Gastrocnemius medialis (tissue), 4 donors: ENCODE measurements at regions not wholly inside any gene's neighbourhood (a gene's known extent, or its start where the extent isn't known, plus 50 kb on each side); places are given as distances from the start of the nearest gene placed in this dataset.

Experiments used
- ATAC-seq, 2 donors: fragments of 150-250 bp; one replicate each; pipeline ENCODE4 v1.9.1; 2016
- DNase-seq, 2 donors: peaks; one replicate each; pipeline ENCODE4 v3.0.0-alpha.2; 2019
- H3K27ac ChIP-seq, 4 donors: fragments of 200-600 bp; sonication (generic); 1 replicate in 1 of 4; 2 replicates in 3 of 4; pipeline ENCODE4 v1.5.1; 2016 to 2018; ENCODE audit warnings: mild to moderate bottlenecking in 2 of 4, moderate library complexity in 1 of 4
- H3K27me3 ChIP-seq, 3 donors: fragments of 200-600 bp; sonication (generic) in 2 of 3; 1 replicate in 1 of 3; 2 replicates in 2 of 3; pipeline versions ENCODE4 v1.5.1 to v1.6.0; 2016 to 2019; ENCODE audit warnings: mild to moderate bottlenecking in 1 of 3, moderate library complexity in 1 of 3
- H3K36me3 ChIP-seq, 2 donors: fragments of 200-600 bp; sonication (generic) in 1 of 2; one replicate each; pipeline ENCODE4 v1.5.1; 2017 to 2018
- H3K4me1 ChIP-seq, 2 donors: fragments of 200-600 bp; sonication (generic) in 1 of 2; one replicate each; pipeline ENCODE4 v1.5.1; 2016 to 2017; ENCODE audit warnings: mild to moderate bottlenecking in 2 of 2
- H3K4me3 ChIP-seq, 4 donors: fragments of 200-600 bp; sonication (generic) in 3 of 4; 1 replicate in 1 of 4; 2 replicates in 3 of 4; pipeline ENCODE4 v1.5.1; 2016 to 2019; ENCODE audit warnings: mild to moderate bottlenecking in 2 of 4
- H3K9me3 ChIP-seq, 3 donors: fragments of 200-600 bp; sonication (generic) in 2 of 3; 1 replicate in 1 of 3; 2 replicates in 2 of 3; pipeline ENCODE4 v1.5.1; 2016 to 2019
- CTCF ChIP-seq, 5 experiments: fragments of 450-650 bp in 3 of 5; fragments of 200-600 bp in 2 of 5; sonication (generic) in 2 of 5; IDR thresholded peaks in 4 of 5; conservative IDR thresholded peaks in 1 of 5; 1 replicate in 4 of 5; 2 replicates in 1 of 5; pipeline ENCODE4 v1.5.1; 2016 to 2019; ENCODE audit warnings: antibody characterized with exemption in 5 of 5, mild to moderate bottlenecking in 3 of 5, moderate library complexity in 3 of 5
- POLR2A ChIP-seq, 2 donors: fragments of 450-650 bp; IDR thresholded peaks; one replicate each; pipeline ENCODE4 v1.6.1; 2017; ENCODE audit warnings: antibody characterized with exemption in 2 of 2, mild to moderate bottlenecking in 2 of 2, moderate library complexity in 2 of 2
- in situ Hi-C, 4 donors: fragments of 200-750 bp; cut with MboI; loops; one replicate each; pipeline versions ENCODE4 v1.15.0 to v1.8.0; 2017; ENCODE audit warnings: low sequenced_read_pairs in 4 of 4
- intact Hi-C: fragments of 100-400 bp; cut with DNase I; formaldehyde crosslinking; loops from one replicate; pipeline ENCODE4 v1.15.1; 2023; ENCODE audit warnings: low total_unique reads

- in situ Hi-C loops, result no loop called here
- no peaks in the 10 kb centered on the region for H3K4me1 ChIP-seq
- DNase-seq (no peak), ATAC-seq (no peak)
- intact Hi-C loops, result no loop called here
- H3K36me3 ChIP-seq, result no peaks in the 10 kb centered on the region
- no peak overlapping the region for H3K4me3 ChIP-seq
- no peaks in the 10 kb centered on the region for H3K9me3 ChIP-seq
- H3K27me3 ChIP-seq, result no peaks in the 10 kb centered on the region
- TF ChIP-seq CTCF (IDR thresholded peaks at IDR 0.05 in 4 of 5, conservative IDR thresholded peaks at IDR 0.05 in 1 of 5) (no peak), POLR2A (IDR thresholded peaks at IDR 0.05) (no peak)
- no peak overlapping the region for H3K27ac ChIP-seq
These were observed 267.6 kb upstream of the ZFP64 start for GRCh38 chr20:52459150-52459549.

GRCh38 chr20:52457826-52458225, 266.2 kb upstream of the ZFP64 start:
- no peak for TF ChIP-seq POLR2A (IDR thresholded peaks at IDR 0.05)
- TF ChIP-seq CTCF (IDR thresholded peaks at IDR 0.05 in 4 of 5, conservative IDR thresholded peaks at IDR 0.05 in 1 of 5), result no peak
- Histone ChIP-seq H3K27me3 (no peaks in the 10 kb centered on the region), H3K36me3 (no peaks in the 10 kb centered on the region), H3K4me3 (no peak overlapping the region), H3K27ac (no peak overlapping the region), H3K4me1 (no peaks in the 10 kb centered on the region), H3K9me3 (no peaks in the 10 kb centered on the region)
- DNase-seq, result no peak
- ATAC-seq, result no peak
- intact Hi-C loops (no loop called here), in situ Hi-C loops (no loop called here)

- H3K27me3 ChIP-seq, result no peaks in the 10 kb centered on the region
- no peaks in the 10 kb centered on the region for H3K4me1 ChIP-seq
- intact Hi-C loops, result no loop called here
- DNase-seq (no peak), ATAC-seq (no peak)
- H3K36me3 ChIP-seq, result no peaks in the 10 kb centered on the region
- no peaks in the 10 kb centered on the region for H3K9me3 ChIP-seq
- no peak overlapping the region for H3K27ac ChIP-seq
- no peak overlapping the region for H3K4me3 ChIP-seq
- in situ Hi-C loops, result no loop called here
- TF ChIP-seq POLR2A (IDR thresholded peaks at IDR 0.05) (no peak), CTCF (IDR thresholded peaks at IDR 0.05 in 4 of 5, conservative IDR thresholded peaks at IDR 0.05 in 1 of 5) (no peak)
These were observed 263.1 kb upstream of the ZFP64 start for GRCh38 chr20:52454660-52455059.

DNA sequence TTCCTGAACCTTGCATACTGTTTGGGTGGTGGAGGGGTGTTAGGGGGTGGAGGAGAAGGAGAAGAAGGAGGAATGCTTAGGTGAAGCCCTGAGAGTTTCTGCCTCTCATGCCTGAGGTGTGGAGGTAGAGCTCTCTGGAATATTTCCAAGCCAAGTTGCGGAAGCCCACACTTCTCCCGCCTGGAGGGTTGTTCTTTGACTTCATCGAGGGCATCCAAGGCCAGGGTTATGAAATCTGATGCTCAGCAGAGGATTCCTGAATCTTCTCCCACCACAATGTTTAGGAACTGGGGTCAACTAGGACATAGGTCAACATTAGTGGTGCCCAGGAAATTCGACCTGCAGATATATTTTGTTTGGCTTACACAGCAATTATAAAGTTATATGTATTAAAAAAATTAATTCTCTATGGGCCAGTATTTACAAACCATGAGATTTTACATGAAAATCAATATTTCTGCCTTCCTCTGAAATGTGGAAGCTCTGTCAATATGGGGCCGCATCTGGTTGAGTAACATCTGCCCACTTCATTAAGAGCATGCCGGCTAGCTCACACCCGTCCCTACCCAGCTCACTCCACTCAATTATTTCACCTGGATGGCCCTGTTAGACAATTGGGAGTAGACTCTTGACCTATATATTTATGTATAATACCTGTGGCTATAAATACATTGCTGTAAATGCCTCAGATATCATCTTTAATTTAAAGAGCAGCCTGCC, 257.1 kb upstream of the ZFP64 start:
- Histone ChIP-seq H3K27ac (no peak overlapping the region), H3K27me3 (no peaks in the 10 kb centered on the region), H3K9me3 (no peaks in the 10 kb centered on the region), H3K4me3 (no peak overlapping the region), H3K4me1 (no peaks in the 10 kb centered on the region), H3K36me3 (no peaks in the 10 kb centered on the region)
- intact Hi-C loops (no loop called here), in situ Hi-C loops (no loop called here)
- no peak for ATAC-seq
- no peak for DNase-seq
- TF ChIP-seq CTCF (IDR thresholded peaks at IDR 0.05 in 4 of 5, conservative IDR thresholded peaks at IDR 0.05 in 1 of 5), result no peak
- no peak for TF ChIP-seq POLR2A (IDR thresholded peaks at IDR 0.05)

GRCh38 chr20:52447225-52447551, 255.6 kb upstream of the ZFP64 start:
- Histone ChIP-seq H3K27me3 (no peaks in the 10 kb centered on the region), H3K27ac (no peak overlapping the region), H3K9me3 (no peaks in the 10 kb centered on the region), H3K4me3 (no peak overlapping the region), H3K4me1 (no peaks in the 10 kb centered on the region), H3K36me3 (no peaks in the 10 kb centered on the region)
- no peak for ATAC-seq
- TF ChIP-seq CTCF (IDR thresholded peaks at IDR 0.05 in 4 of 5, conservative IDR thresholded peaks at IDR 0.05 in 1 of 5), result no peak
- no peak for TF ChIP-seq POLR2A (IDR thresholded peaks at IDR 0.05)
- intact Hi-C loops, result no loop called here
- DNase-seq, result no peak
- in situ Hi-C loops, result no loop called here
